GM18502 (cell line): ENCODE measurements at regions not wholly inside any gene's neighbourhood (a gene's known extent, or its start where the extent isn't known, plus 50 kb on each side); places are given as distances from the start of the nearest gene placed in this dataset.
A peak's percentile ranks its signal among the peaks of the same experiment; 100 is the strongest.

Source experiments
- ATAC-seq: cut with Tn5 transposase; IDR thresholded peaks from one replicate; pipeline ENCODE4 v1.9.1; 2021; ENCODE audit warnings: mild to moderate bottlenecking; ENCODE audit not compliant: unreplicated experiment, poor library complexity

DNA sequence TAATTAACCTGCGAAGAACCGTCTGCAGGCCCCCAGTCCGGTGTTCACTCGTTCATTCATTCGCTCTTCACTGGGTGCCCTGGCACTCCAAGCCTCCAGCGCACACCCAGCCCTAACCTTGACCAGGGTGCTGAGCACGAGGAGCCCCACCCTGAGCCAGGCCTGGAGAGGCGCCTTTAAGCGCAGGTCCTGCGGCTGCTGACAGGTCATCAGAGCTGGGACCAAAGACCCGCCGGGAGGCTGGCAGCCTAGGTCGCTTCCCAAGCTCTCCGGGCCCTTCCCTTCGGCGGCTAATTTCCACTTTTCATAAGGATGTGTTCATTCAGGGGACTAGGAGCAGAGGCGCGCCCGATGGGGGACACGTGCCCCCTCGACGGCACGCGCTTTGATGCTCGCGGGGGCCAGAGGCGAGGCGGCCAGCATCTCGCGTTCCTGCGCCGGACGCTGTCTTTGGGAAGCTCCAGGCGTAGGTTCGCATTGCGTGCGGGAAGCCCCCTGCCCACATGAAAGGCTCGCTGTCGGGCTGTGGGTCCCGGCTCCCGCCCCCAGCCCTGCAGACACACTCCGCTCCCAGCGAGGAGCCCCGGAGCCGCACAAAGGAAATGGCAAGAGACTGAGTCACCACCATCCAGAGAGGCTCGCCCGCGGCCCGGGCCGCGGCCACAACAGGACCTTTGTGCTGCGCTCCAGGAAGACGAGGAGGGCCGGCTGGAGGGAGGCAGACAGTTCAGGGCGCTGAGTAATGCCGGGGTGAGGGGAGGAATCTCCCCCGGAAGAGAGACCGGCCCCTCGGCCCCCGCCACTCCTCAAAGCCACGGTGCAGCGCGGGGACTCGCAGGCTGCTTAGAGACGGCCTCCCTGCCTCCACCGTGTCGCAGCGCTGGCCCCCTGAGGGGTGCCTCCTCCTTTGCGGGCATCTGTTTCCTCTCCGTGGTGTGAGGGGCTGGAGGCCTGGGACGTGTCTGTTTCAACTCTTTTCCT, 266.4 kb upstream of the HES1 start:
- no peak for ATAC-seq

DNA sequence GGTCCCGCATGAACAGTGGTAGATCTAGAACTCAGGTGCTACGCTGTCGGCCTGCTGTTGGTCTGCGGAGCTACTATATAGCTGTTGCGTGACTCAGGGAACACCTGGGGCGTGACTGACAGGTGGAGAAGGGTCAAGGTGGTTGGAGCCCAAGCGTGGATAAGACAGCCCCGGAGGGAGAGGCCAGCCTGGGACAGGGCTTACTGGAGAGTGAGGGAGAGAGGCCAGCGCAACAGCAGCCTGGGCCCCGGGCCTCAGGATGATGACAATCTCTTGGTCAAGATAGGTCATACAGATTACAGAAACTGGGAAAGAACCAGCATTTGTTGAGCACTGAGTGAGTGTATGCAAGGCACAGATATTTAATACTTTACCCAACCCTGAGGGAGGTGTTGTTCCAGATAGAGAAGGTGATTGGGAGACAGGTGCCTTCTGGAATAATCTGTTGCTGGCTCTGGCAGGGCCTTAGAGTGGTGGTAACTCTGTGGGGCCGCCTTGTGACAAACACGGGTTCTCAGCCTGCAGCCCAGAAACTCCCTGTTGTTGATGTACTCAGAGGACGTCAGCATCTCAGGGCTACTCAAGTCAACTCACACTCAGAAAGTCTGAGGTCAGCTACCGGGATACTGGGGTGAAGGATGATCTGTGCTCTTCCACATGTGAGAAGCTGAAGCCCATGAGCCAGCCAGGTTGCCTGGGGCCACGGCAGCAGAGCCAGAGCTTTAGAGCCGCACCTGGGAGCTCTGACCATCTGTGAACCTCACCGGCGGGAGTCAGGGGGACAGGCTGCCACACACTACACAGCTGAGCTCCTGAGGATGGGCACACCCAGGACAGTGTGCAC, 265.4 kb upstream of the HES1 start:
- no peak for ATAC-seq

DNA sequence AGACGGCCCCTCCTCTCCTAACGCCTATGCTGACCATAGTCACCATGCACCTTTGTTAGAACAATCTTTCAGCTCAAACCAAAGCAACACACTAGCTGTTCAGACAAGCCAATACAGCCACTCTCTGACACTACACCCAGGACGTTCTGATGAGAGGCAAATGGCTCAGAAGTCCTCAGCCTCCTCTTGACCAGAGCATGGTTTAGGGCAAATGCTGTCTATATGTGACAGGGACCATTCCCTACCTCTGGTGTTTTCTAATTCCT, 264.8 kb upstream of the HES1 start:
- no peak for ATAC-seq

DNA sequence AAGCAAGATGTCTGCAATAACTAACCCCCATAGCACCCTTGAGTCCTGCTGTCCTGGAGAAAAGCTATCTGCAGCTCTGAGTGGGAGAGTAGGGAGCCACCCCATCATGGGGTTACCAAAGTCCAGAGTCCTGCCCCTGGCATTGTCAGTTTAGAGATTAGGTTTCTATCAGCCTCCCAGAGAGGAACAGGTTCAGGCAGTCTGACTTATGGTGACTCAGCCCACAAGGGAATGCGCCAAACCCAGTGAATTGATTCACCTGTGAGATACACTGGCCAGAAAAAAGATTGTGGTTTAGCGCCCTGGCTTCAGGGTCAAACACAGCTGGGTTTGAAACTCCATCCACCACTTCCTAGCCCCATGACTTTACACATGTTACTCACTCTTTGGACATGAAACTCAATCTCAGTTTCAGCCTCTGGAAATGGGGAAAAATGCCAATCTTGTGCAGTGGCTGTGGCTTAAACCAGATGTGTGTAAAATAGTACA, 263.6 kb upstream of the HES1 start:
- ATAC-seq: peak; percentile 67

DNA sequence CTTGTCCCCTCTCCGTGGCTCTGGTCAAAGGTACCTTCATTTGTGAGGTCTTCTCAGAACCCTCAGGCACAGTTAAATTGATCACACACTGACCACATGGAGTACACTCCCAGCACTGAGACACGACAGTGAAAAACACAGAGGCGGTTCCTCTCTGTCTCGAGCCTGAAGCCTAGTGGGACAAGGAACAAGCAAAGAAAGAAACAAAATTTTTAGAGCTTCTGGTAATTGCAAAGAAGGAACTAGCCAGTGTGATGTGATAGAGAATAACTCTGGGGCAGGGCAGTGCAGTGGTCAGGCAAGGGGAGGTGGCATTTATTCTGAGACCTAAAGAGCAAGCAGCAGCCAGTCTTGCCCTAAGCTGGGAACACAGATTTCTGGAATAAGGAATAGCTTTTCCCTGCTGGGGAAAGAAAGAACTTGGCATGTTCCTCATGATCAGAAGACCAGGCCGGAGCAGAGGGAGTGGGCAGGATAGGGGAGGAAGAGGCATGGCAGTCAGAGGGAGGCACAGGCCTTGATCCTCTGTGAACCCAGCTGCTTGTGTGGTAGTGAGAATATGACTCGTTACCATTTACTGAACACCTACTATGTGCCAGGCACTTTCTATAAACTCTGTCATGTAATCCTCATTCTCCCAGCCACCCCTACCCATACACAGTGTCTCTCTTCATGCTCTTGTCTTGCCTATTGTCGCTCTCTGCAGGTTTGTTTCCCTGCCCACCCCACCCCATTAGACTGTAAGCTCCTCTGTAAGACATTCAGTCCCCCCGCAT, 262.3 kb upstream of the HES1 start:
- ATAC-seq: no peak

DNA sequence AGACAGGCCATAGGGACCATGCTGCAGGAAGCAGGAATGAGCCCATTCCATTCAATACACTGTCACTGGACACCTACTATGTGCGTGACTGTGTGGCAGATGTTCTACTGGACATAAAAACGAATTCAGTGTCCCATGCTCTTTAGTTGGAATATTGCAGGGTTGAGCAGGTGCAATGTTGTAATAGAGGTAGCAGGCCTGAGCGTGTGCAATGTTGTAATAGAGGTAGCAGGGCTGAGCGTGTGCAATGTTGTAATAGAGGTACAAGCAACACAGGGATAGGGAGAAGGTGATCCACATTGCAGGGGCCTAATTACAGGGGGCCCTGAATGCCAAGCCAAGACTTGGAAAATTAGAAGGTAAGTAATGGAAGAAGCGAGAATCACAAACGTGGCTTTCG, 261.4 kb upstream of the HES1 start:
- no peak for ATAC-seq

DNA sequence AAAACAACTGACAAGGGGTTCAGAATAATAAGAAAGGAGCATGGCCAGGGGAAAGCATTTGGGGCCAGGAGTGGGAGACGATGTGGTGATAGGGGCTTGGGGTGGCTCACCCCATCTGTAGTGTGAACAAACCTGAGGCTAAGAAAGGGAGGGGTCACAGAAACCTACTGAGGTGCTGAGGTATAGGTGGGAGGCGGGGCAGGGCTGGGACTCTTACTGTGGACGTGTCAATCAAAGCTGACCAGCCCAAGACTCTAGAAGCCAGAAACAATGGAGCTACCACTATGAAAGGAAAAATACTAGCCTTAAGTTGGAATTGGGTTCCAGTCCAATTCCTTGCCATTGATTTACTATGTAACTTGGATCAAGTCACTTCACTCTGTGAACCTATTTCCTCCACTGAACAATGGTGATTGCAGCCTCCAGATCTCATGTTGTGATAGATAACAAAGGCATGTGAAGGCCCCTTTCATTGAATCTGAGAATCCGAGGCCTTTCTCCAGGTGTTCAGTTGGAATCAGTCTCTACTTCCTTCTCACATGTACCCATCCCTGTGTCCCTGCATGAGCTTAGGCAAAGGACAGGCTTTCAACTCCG, 260.9 kb upstream of the HES1 start:
- no peak for ATAC-seq

DNA sequence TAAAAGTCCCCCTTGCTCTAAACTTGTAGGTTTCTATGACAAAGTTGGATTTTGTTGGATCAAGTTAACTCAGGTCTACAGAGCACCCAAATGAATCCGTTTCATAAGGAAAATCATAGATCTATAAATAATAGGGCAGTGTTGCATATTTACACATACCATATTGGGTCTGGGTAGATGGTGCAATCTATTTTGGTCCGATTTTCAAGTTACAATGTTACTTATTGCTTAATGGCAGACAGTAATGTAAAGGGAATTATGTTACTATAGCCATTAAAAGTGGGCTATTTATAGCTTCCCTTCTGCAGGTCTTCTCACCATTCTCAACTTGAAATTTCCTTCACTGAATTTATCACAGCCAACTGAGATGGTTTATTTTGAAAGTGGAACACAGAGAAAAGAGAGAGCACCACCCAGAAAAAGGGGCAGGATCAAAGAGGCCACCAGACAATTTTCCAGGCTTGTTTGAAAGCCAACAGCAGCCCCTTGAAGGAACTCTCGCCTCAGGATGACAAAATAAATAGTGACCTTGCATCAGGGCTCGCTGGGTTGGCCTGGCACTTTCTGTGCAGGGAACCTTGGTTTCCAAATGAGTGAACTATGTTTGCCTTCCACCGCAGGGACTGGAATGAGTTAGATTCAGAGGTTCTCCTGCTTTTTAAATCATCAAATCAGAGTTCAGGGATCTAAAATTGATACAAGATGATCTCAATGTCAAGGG, 260.2 kb upstream of the HES1 start:
- ATAC-seq: no peak

DNA sequence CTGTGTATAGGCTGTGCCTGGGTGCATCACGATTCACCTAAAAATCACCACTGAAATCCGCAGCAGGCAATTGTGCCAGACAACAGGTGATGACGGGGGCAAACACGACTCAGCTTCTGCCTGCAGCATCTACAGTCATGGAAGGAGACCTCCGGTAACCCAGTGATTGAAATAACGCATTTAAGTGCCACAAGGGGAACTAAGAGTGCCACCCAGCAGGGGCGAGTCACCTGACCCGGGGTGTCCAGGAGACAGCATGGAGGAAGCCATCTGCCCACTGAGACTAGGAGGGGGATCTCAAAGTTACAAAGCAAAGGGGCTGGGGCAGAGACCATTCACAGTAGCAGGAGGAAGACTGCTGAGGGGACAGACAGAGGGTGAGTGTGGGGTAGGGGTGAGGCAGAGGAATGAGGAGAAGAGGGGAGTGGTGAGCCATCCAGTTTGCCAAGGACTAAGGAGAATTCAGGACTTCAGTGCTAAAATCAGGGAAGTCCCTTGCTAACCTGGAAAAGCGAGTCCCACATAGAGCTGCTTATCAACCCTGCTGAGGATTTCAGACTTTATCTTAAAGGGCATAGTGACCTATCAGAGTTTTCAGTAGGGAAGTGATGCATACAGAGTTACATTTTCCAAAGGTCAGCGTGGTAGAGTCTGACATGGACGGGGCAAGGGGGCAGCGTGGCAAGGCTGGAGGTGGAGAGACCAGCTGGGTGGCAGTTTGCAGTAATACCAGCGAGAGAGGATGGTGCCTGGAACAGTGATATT, 256.7 kb upstream of the HES1 start:
- no peak for ATAC-seq

DNA sequence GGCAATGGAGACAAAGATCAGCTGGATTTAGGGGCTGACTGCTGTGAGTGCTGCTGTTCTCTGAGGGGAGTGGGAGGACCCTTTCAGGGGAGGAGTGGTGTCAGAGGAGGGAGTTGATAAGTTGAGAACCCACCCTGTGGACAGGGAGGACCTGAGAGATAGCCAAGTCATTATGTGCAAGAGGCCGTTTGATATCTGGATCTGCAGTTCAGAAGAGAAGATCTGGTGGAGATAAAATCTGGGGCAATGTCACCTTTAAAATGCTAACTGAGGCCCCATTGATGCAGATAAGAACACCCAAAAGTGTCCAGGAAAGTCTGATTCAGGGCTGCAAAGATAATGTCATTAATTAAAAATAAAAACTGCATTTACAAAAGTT, 256.1 kb upstream of the HES1 start:
- no peak for ATAC-seq

DNA sequence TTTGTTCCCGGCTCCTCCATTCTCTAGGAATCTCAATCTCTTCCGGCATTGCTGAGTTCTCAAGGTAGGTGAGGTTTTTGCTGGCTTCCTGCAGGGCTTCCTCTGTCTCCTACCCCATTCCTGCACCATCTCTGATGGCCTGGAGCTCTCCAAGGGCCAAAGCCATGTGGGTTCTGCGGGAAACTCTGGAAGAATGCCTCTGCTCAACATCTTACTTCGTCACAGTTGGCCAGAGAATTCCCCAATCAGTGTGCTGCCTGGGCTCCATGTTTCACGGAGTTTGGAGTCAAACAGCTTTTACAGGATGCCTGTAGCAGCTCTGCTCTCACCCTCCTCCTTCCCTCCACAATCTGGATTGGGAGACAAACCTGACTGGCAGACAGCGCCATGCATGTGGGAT, 253.9 kb upstream of the HES1 start:
- ATAC-seq: no peak

DNA sequence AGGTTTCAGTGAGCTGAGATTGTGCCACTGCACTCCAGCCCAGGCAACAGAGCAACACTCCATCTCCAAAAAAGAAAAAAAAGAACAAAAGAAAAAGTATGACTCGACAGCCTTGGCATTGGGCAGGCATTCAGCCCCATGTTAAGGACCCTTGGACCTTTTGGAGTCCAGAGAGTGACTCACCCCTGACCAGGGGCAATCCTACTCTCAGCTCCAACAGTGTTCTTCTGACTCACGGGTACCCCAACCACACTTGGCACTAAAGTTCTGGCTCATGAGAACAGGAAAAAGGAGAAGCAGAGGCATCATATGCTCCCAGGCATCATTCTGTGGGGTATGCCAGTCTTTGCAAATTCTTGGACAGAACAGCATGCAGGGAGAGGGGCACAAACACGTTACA, 252.4 kb upstream of the HES1 start:
- ATAC-seq: no peak

DNA sequence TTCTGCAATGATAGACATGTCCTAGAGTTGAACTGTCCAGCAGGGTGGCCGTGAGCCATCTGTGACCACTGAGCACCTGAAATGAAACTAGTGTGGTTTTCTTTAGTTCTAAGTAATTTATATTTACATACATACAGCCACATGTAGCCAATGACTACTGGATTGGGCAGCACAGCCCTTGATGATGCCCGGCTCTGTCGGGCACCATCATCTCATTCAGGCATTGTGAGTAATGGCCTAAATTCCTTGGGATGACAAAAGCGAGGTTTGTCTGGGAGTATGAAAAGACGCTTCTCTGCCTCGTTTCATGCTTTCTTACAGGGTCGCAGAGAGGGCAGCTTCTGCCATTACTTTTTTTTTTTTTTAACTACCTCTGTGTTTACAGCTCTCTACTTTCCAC, 251.9 kb upstream of the HES1 start:
- ATAC-seq: no peak

DNA sequence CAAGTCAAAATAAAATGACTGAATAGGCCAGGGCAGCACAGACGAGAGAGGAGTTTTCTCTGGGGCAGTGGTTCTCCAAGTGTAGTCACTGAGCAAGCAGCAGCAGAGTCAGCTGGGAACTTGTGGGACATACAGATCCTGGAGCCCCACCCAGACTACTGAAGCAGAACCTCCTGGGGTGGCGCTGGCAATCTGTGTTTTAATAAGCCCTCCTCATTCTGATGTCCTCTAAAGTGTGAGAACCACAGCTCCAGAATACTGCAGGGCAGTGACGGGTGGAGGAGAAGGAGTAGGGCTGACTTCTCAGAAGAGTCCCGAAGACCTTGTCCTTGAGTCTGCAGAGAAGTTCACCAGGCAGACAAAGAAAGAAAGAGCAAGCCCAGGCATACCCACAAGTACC, 251.3 kb upstream of the HES1 start:
- ATAC-seq: no peak

DNA sequence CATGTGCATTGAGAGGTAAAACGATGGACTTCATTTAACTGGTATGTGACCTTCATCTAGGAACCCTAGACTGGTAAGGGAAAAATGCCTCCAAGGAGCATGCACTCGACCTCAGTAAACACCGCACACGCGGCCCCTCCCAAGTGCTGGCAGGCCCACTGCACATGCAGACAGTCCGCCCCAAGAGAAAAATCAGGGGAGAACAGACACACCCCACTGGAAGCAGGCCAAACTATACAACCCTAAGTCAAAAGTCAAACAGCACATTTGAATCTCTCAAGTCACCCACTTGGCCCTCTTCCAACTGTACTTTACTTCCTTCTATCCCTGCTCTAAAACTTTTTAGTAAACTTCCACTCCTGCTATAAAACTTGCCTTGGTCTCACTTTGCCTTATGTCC, 250.1 kb upstream of the HES1 start:
- no peak for ATAC-seq

DNA sequence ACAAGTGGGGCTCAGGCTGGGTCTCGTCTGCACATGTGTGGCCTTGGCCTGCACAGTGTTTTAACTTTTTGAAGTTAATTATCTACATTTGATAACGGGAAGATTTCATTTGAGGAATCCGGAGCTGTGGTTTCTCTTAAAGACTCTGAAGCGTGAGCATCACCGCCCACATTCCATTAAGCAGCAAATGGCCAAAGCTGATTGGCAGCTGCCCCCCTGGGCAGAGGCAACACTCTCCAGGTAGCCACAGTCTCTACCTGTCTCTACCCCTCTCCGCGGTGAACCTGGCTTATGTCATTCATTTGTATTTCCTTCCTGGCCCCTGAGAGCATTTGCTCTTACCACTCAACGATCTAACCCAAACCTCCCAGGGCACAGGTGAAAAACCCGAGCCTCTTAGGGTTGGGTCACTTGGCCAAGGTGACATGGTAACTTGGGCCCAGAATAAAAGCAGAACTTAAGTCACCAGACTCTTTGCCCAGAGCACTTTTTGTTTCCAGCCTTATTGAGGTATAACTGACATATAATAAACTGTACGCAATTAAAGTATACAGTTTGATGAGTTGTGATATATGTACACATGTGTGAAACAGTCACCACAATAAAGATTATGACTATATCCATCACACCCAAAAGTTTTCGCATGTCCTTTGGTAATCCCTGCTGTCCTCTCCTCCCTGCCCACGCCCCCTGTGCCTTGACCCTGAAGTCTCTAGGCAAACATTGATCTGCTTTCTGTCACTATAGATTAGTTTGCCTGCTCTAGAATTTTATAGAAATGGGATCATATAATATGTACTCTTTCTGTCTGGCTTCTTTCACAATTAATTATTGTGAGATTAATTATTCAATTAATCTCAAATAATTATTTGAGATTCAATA, 245.7 kb upstream of the HES1 start:
- ATAC-seq: no peak

DNA sequence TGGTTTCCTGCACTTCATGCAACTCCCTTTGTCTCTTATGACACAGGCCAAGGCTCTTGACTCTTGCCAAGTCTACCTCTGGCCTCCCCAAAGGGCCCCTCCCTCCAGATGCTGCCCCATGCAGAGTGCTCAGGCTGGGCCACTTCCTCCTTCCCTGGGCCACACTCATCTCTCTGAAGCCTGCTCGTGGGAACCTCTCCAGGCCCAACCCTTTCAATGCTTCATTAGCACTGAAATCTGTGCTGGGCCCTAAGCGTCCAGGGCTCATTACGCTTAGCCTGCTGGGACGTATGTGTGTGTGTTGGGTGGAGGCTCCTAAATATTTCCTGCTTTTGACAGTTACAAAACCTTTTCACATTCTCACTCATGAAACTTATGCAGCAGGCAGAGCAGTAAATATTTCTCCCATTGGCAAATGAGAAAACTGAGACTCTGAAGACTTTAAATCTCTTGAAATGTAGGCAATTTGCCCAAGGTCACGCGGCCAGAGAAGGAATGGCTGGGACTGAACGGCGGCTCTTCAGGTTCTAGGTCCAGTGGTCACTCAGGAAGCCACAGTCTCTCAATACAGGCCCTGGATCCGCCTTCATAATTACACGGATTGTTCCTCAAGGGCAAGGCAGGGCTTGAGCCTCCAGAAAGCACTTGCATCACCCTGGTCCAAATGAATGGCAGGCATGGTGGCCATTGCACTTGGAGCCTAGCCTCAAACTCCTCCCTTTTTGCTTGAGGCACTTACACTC, 241.7 kb upstream of the HES1 start:
- no peak for ATAC-seq
